HUES48 (cell line): ENCODE measurements at regions not wholly inside any gene's neighbourhood (a gene's known extent, or its start where the extent isn't known, plus 50 kb on each side); places are given as distances from the start of the nearest gene placed in this dataset.

Experiments used
- H3K27ac ChIP-seq: one replicate; pipeline ENCODE4 v1.7.0; 2013; ENCODE audit warnings: low read depth, low read length, inconsistent platforms
- H3K27me3 ChIP-seq: 2 replicates; pipeline ENCODE4 v1.6.1; 2013; ENCODE audit warnings: mild to moderate bottlenecking, low read length; ENCODE audit not compliant: control insufficient read depth, insufficient read depth
- H3K36me3 ChIP-seq: 2 replicates; pipeline ENCODE4 v1.6.1; 2013; ENCODE audit warnings: low read length; ENCODE audit not compliant: control insufficient read depth, insufficient read depth
- H3K4me1 ChIP-seq: 2 replicates; pipeline ENCODE4 v1.6.1; 2013; ENCODE audit warnings: mild to moderate bottlenecking, low read length; ENCODE audit not compliant: control insufficient read depth, insufficient read depth
- H3K4me3 ChIP-seq: 2 replicates; pipeline ENCODE4 v1.5.1; 2013; ENCODE audit warnings: mild to moderate bottlenecking, low read depth, low read length
- H3K9ac ChIP-seq: 2 replicates; pipeline ENCODE4 v1.6.1; 2013; ENCODE audit warnings: mild to moderate bottlenecking, low read depth, low read length, moderate library complexity
- H3K9me3 ChIP-seq: 2 replicates; pipeline ENCODE4 v1.6.1; 2013; ENCODE audit warnings: low read length; ENCODE audit not compliant: control insufficient read depth, insufficient read depth

- H3K4me1 ChIP-seq = no peaks in the 10 kb centered on the region
- H3K27me3 ChIP-seq = no peaks in the 10 kb centered on the region
- no peak overlapping the region for H3K9ac ChIP-seq
- H3K36me3 ChIP-seq = no peaks in the 10 kb centered on the region
- no peaks in the 10 kb centered on the region for H3K9me3 ChIP-seq
- H3K4me3 ChIP-seq = no peak overlapping the region
- H3K27ac ChIP-seq = no peak overlapping the region
These were observed 435.3 kb downstream of the MDFIC start for GRCh38 chr7:115356999-115357702.

DNA sequence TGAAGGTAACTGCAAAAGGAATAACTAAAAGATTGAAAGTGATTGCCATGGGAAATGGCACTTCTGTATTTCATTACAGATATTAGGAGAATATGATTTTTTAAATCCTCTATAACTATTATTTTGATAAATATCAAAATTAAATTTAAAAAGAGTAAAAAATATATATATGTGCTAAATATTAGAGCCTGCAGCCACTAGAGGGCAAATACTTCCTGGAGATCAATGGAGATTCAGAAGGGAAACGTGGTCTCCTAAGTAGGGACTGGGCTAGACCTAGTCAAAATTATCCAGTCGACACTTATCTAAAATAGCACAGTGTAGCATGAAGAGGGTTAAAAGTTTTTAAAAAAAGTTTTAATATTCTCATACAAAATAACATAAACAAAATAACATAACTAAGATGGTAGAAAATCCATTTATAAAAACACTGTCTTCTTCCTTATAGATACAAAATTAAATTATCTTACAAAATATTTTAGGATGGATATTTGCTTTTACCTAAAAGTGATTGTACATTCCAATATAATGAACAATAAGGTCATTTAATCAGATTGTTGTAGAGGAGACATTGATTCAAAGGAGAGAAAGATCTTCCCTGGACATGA lies 434.3 kb downstream of the MDFIC start:
- no peak overlapping the region for H3K27ac ChIP-seq
- no peaks in the 10 kb centered on the region for H3K36me3 ChIP-seq
- no peaks in the 10 kb centered on the region for H3K27me3 ChIP-seq
- H3K9ac ChIP-seq = no peak overlapping the region
- no peaks in the 10 kb centered on the region for H3K4me1 ChIP-seq
- no peaks in the 10 kb centered on the region for H3K9me3 ChIP-seq
- no peak overlapping the region for H3K4me3 ChIP-seq

DNA sequence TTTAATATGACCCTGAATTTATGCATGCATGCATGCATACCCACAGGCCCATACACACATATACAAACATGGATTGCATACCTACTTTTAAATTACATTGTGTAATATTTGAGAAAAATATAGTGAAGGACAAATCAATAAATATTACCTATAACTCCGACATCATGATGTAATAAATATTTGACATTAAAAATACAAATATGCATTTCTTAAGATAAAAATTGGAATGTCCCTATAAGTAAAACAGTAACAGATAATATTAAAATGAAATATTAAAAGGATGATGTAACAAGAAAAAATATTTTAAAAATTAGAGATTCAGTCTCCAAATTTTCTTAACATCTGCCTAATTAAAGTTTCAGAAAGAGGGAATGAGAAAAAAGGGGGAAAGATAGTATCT lies 433.0 kb downstream of the MDFIC start:
- Histone ChIP-seq H3K27me3 (no peaks in the 10 kb centered on the region), H3K9me3 (no peaks in the 10 kb centered on the region), H3K4me3 (no peak overlapping the region), H3K36me3 (no peaks in the 10 kb centered on the region), H3K4me1 (no peaks in the 10 kb centered on the region), H3K9ac (no peak overlapping the region), H3K27ac (no peak overlapping the region)

DNA sequence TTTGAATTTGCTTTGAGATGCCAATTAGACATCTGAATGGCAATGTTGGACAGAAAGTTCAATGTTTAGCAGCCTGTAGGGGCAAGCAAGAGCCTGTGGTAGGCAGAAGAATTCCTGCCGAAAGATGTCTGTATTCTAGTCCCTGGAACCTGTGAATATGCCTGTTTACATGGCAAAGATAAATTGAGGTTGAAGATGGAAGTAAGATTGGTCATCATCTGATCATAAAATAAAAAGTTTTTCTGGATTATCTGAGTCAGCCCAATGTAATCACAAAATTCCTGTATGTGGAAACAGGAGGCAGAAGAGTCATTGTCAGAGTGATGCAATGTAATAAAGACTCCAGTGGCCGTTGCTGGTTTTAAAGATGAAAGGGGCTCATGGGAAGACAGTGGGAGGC lies 430.5 kb downstream of the MDFIC start:
- Histone ChIP-seq H3K4me1 (no peaks in the 10 kb centered on the region), H3K27ac (no peak overlapping the region), H3K9ac (no peak overlapping the region), H3K36me3 (no peaks in the 10 kb centered on the region), H3K9me3 (no peaks in the 10 kb centered on the region), H3K27me3 (no peaks in the 10 kb centered on the region), H3K4me3 (no peak overlapping the region)

DNA sequence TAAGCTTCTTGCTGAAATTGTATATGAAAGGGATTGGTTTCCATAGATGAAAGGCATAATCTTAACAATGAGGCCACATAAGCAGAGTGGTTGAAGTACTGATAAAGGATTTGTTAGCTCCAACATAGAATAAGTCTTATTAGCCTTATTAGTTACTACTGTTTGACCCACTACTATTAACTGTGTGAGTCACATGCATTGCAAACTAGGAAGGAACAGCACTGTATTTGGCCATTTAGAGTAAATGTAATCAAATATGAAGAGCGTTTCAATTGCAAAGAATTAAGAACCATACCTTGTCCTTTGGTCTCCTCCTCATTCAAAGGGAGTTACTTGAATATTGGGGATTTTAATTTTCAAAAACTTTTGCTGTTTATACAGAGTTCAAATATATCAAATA lies 428.9 kb downstream of the MDFIC start:
- no peaks in the 10 kb centered on the region for H3K36me3 ChIP-seq
- H3K9me3 ChIP-seq = no peaks in the 10 kb centered on the region
- no peaks in the 10 kb centered on the region for H3K27me3 ChIP-seq
- H3K4me1 ChIP-seq = no peaks in the 10 kb centered on the region
- no peak overlapping the region for H3K9ac ChIP-seq
- no peak overlapping the region for H3K27ac ChIP-seq
- no peak overlapping the region for H3K4me3 ChIP-seq

DNA sequence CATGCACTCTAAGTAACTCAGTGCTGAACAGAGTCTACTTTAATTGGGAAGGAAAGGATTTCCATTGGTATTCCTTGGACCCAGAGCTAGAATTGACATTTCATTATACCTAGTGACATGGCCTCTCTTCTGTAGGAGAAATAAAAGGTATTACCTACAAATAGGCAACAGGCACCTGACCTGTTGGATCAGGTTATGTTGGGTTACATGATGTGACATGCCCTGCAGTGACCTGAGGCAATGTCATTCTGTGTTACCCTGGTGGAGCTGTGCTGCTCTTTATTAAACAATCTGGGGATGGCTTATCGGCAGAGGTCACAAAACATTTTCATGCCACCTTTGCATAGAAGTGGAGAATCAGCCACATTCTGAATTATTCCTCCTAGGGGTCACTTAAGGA lies 427.7 kb downstream of the MDFIC start:
- Histone ChIP-seq H3K4me1 (no peaks in the 10 kb centered on the region), H3K36me3 (no peaks in the 10 kb centered on the region), H3K27me3 (no peaks in the 10 kb centered on the region)

GRCh38 chr7:115346685-115347084 lies 424.8 kb downstream of the MDFIC start:
- Histone ChIP-seq H3K9me3 (no peaks in the 10 kb centered on the region), H3K27ac (no peak overlapping the region), H3K27me3 (no peaks in the 10 kb centered on the region), H3K9ac (no peak overlapping the region), H3K4me3 (no peak overlapping the region), H3K36me3 (no peaks in the 10 kb centered on the region), H3K4me1 (no peaks in the 10 kb centered on the region)

More for the DNA sequence above, 427.7 kb downstream of the MDFIC start:
- Histone ChIP-seq H3K9me3 (no peaks in the 10 kb centered on the region), H3K27ac (no peak overlapping the region), H3K9ac (no peak overlapping the region), H3K4me3 (no peak overlapping the region)

DNA sequence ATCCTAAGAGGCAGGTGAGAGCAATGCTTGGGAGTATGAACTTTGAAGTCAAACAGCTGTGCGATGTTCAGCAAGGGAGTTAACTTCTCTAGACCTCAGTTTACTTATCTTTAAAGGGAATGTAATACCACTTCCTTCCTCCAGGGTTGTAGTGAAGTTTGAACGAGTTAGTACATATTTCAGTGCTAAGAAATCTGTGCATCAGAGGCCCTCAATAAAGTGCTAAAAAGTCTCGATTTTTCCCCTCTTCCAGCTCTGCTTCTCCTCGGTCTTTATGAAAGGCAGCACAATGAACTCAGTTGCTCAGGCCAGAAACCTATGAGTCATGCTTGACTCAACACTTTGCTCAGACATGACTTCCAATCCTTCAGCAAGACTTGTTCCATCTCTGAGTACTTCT lies 418.9 kb downstream of the MDFIC start:
- H3K9ac ChIP-seq = no peak overlapping the region
- H3K36me3 ChIP-seq = no peaks in the 10 kb centered on the region
- H3K27ac ChIP-seq = no peak overlapping the region
- no peaks in the 10 kb centered on the region for H3K4me1 ChIP-seq
- H3K9me3 ChIP-seq = no peaks in the 10 kb centered on the region
- no peaks in the 10 kb centered on the region for H3K27me3 ChIP-seq
- no peak overlapping the region for H3K4me3 ChIP-seq

DNA sequence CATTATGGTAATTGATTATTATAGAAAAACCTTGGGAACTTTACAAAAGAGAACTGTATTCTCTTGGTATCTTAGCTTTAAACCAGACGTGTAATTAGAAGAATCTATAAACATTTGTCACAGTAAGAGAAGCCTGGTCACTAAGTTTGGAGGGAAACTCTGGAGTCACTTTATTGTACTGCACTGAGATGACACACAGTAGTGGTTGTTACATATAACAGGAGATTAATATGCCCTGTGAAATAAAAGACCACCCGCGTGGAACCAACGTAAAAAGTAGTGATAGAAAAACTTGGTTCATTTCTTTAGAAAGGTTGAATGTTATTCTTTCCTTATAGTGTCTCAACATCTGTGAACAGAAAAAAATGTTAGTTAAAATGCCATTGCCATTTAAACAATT lies 416.1 kb downstream of the MDFIC start:
- Histone ChIP-seq H3K4me1 (no peaks in the 10 kb centered on the region), H3K27ac (no peak overlapping the region), H3K9ac (no peak overlapping the region), H3K36me3 (no peaks in the 10 kb centered on the region), H3K4me3 (no peak overlapping the region), H3K9me3 (no peaks in the 10 kb centered on the region), H3K27me3 (no peaks in the 10 kb centered on the region)

- Histone ChIP-seq H3K27ac (no peak overlapping the region), H3K4me3 (no peak overlapping the region), H3K27me3 (no peaks in the 10 kb centered on the region), H3K9me3 (no peaks in the 10 kb centered on the region), H3K36me3 (no peaks in the 10 kb centered on the region), H3K9ac (no peak overlapping the region), H3K4me1 (no peaks in the 10 kb centered on the region)
These were observed 410.8 kb downstream of the MDFIC start for GRCh38 chr7:115332691-115333090.

- H3K4me3 ChIP-seq = no peak overlapping the region
- H3K27ac ChIP-seq = no peak overlapping the region
- H3K27me3 ChIP-seq = no peaks in the 10 kb centered on the region
- no peaks in the 10 kb centered on the region for H3K9me3 ChIP-seq
- H3K36me3 ChIP-seq = no peaks in the 10 kb centered on the region
- no peaks in the 10 kb centered on the region for H3K4me1 ChIP-seq
- H3K9ac ChIP-seq = no peak overlapping the region
These were observed 407.1 kb downstream of the MDFIC start for GRCh38 chr7:115329006-115329405.
